NCI-H2107 treated with DMSO at 0.1 percent for 48 hours (cell line): ENCODE measurements at regions not wholly inside any gene's neighbourhood (a gene's known extent, or its start where the extent isn't known, plus 50 kb on each side); places are given as distances from the start of the nearest gene placed in this dataset.
"Not testable (repeated sequence)": the region's sequence is repeated elsewhere in the genome, so short reads cannot be mapped to it uniquely, and the experiment has no call there.

Source experiments
- DNase-seq: peaks from one replicate; lab custom pipeline; 2025; ENCODE audit not compliant: unreplicated experiment; lab: John Stamatoyannopoulos, UW

DNA sequence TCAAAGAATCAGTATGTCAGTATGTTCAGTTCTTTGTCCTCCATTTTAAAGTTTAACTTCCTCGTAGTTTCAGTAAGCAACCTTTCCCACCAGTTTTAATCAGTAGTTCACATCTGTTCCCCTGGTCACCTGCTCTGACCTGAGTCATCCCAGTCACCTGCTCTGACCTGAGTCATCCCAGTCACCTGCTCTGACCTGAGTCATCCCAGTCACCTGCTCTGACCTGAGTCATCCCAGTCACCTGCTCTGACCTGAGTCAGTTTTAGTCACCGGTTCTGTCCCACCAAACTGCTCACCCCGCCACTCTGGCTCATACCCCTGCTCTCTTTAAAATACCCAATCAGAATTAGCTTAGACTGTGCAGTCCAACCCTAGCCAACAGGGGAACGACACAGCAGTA is 180.1 kb upstream of the CNTN6 start:
- not testable (repeated sequence) for DNase-seq

DNA sequence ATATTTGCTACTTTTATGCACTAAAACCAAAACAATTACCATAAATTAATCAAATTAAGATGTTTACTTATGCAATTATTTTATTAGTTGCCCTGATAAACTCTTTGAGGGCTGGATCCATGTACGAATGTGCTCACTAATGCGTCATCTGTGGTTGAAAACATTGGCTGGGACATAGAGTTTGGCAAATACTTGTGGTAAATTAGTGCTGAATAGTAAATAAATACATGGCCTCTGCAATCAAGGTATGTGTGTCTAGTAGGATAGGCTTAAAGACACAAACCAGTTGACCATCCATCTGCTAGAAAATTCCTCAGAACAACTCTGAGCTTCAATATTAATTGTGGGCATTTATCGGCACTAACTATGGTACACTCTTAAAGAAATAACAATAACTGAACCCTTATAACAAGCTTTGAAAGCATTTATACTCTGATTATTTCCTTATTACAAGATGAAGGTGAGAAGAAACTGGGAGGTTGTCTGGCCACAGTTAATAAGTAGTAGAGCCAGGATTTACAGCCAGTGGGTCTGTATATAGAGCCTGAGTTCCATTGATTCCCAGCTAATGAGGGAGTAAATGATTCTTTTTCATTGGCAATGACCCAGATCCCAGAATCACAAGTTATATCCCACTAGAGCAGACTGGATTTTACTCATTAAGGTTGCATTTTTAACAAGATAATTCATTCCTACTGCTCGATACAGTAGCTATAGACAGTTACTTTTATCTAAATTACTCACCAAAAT is 169.5 kb upstream of the CNTN6 start:
- no peak for DNase-seq

DNA sequence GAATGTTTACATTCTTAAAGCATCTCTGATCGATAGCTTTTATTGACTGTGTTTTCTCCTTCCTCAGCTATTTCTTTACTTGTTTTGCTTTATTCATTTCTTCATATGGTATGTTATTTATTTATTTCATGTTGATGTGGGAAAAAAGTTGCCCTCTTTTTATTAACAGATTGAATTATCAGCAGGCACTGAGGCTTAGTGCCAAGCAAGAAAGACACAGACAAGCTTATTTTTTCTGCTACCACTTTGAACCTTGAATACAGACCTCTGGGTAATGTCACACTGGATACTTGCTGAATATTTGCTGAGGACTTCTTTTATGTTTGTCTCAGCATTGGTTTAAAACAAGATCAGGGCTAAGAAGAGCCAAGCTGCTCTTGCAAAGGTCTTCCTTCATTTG is 162.0 kb upstream of the CNTN6 start:
- DNase-seq: no peak

DNA sequence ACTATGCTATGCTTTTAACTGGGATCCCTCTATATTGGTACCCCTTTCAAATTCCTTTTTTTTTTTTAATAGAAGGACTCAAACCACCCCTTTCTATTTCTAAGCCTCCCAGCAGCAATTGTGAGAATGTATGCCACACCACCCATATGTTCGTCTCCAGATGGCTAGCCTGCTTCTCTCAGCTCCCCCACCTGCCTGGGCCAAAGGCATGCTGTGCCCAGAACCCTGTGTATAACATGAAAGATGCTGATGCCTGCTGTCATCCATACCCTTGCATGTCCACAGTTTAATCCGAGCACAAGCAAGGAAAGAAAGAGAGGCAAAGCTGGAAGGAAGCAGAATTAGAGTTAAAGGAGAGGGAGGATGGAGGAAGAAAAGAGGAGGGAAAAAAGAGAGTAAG is 159.5 kb upstream of the CNTN6 start:
- DNase-seq: no peak

DNA sequence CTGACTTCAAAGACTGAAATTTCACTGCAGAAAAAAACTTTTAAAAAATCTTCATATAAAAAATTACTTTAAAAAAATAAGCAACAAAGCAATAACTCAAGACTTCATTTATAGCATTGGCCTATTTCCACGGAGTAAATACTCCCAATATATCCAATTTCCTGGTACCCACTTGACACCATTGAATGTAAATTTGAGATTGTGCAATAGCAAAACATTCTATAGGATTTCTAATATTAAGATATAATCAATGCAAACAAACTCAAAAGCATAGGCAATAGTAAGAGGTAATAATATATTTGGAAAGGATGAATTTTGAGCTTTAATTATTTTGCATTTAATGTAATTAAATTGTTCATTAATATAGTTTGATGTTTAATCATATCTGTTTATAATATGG is 148.0 kb upstream of the CNTN6 start:
- DNase-seq: no peak

DNA sequence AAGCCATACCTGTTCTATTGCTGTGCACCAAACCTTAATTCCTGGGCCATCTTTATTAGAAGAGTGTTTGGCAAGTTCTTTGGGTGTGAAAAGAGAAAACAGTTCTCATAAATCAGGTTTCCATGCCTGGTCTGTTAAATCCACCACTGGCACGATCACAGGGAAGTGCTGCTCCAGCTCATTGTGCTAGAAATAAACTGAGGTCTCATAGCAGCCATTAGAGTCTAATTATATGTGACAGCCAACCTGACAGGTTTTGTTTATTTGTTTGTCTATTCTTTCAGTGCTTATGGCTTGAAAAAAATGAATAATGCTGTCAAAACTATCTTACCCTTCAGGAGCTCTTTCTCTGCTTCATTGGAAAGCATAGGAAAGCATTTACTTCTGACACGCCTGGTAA is 147.1 kb upstream of the CNTN6 start:
- no peak for DNase-seq

DNA sequence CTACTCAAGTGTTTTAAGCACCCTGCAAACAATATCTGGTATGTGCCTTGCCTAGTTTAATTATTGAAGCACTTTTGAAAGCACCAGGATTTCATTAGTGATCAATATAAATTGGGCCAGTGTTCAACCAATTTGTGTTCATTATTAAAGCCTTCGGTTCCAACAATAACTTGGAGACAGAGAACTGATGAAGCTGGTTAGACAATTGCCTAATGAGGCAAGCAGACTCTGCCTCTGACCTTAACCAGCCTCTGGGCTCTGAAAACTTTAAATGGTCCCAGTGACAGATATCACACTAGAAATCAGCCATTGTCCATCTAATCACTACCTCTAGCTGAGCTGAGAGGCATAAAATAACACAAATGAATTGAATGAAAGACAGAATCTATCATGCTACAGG is 139.9 kb upstream of the CNTN6 start:
- no peak for DNase-seq

DNA sequence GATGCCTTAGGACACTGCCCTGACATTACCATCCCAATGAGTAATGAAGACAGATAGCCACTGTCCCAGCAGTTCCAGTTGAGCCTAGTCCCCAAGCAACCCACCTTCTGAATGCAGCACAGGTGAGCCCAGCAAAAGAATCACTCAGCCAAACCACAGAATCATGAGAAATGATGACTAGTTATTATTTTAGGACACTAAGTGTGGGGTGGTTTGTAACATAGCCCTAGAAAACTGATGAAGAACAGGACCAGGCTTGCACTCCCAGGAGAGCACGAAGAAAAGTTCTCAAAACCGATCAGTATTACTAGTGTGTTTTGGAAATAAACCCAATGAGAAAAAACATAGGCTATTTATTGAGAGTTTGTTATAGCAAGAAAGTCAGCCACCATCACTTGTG is 129.6 kb upstream of the CNTN6 start:
- no peak for DNase-seq

DNA sequence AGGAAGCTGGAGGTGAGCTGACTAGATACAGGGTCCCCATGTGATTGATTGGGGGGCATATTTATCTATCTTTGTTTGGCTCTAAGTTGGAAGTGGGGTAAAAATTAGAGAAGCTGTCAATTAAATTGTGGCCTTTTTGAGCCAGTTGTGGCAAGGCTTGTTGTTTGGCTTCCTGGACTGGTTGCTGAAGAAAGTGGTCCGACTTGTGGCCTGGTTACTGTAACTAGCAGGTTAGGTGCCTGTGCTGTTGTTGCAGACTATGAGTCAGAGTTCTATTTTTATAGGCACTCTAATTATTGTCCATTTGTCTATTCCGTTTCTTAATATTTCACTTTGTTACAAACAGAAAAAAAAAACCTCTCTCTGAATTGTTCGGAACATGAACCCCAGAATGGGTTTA is 129.1 kb upstream of the CNTN6 start:
- DNase-seq: no peak

DNA sequence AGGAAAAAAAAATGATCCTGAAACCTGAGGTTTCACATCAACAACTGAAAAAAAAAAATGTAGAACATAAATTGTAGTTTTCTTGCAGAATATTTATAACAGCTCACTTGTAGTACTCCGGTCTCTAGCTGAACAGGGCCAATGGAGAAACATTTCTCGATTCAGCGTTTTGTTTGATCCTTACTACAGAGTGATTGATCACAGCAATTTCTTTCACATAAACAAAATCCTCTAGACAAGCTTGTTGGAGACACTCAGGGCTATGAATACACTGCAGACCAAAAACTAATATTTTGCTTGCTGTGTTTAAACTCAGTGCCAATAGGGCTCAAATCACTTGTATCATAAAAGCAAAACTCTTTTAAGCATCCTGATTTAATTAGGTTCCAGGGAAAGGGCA is 127.0 kb upstream of the CNTN6 start:
- no peak for DNase-seq

DNA sequence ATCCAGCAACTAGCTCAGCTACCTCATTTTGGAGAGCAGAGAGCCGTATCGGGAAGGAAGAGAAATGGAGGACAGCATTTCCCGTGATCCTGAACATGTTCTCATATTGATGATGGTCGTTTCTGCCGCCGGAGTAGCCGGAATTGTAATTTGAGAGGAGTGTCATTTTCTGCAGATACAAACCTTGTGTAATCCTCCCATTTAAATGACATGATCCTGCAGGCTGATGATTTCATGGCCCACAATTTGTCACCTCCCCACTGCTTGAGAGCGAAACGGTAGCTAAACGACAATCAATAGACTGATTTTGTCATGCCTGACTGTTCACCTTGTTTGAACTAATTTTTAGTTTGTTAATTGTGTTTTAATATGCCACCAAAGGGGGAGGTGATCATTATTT is 126.5 kb upstream of the CNTN6 start:
- no peak for DNase-seq

DNA sequence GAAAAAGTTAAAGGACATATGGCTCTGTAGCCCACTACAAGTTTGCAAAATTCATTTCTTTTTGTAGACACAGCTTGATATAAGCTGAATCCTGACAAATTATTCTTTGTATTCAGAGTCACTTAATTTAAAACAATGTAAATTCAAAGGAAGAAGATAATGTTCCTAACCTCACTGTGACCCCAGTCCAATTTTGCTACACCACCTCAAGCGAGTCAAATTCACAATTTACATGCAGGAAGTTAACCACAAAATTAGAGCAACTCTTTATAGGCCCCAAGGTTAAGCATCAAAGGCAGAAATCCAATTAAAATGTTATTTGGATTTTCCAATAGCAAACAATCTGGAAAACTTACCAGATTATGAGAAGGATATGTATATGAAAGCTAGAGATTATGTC is 119.5 kb upstream of the CNTN6 start:
- DNase-seq: no peak

DNA sequence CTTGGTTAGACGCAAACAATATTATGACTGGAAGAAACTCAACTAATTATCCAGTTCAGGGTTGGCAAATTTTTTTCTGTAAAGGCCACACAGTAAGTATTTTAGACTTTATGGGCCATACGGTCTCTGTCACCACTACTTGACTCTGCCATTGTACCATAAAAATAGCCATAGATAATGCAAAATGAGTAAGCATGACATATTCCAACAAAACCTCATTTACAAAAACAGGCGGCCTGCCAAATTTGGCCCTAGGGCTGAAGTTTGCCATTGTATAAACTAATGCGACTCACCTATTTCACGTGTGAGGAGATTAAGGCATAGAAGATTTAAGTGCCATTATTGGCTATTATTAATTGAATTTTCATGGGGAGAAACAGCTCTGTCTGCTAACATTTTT is 116.8 kb upstream of the CNTN6 start:
- DNase-seq: no peak

DNA sequence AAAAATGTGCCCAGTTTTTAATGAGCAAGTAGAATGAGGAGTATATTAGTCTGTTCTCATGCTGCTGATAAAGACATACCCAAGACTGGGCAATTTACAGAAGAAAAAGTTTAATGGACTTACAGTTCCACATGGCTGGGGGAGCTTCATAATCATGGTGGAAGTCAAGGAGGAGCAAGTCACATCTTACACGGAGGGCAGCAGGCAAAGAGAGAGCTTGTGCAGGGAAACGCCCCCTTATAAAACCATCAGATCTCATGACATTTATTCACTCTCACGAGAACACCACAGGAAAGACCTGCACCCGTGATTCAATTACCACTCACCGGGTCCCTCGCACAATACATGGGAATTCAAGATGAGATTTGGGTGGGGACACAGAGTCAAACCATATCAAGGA is 111.7 kb upstream of the CNTN6 start:
- DNase-seq: no peak

DNA sequence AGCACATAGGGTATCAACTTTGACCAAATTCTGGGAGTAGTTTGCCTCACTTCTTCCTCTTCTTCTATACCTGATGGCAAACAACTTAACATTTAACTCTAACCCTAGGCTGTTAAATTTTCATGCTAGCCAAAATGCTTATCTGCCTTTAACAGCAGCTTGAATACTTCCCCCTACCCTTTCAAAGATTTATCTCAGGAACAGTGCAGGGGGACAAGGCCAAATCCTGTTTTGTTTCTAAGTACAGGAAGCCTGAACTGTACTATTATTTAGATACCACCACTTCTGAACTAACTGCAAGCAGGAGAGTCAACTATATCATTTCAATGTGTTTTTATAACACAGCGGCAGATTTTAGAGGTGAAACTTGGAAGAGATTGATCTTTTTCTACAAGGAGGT is 104.0 kb upstream of the CNTN6 start:
- no peak for DNase-seq

DNA sequence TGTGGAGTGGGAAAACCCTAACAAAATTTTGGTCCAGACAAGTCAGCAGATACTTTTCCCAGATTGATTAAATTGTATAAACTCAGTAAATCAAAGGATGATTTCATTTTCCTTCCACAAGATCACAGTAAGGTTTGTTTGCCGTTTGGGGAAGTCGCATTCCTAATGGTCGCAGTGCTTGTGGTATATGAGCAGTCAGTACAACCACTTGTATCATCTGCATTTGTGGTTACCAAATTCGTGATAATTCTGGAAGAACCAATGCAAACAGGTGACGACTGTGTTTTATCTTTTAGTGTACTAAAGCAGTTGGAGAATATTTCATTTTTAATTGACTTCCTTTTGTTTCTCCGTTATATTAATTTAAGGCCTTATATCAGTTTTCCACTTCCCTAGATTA is 100.0 kb upstream of the CNTN6 start:
- no peak for DNase-seq

DNA sequence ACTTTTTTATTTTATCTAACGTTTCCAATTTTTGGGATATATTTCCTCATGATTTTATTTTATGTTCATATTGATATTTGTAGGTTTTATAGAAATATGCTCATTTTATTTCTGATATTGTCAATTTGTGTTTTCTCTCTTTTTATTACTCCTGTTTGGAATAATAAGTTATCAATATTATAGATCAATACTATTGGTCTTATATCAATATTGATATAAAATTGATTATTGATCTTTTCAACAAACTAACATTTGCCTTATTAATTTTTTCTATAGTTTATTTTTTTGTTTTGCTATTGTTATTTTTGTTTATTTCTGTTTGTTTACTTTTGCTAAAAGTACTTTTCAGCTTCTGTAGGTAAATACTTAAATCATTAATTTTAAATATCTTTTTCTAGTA is 90.8 kb upstream of the CNTN6 start:
- DNase-seq: no peak

DNA sequence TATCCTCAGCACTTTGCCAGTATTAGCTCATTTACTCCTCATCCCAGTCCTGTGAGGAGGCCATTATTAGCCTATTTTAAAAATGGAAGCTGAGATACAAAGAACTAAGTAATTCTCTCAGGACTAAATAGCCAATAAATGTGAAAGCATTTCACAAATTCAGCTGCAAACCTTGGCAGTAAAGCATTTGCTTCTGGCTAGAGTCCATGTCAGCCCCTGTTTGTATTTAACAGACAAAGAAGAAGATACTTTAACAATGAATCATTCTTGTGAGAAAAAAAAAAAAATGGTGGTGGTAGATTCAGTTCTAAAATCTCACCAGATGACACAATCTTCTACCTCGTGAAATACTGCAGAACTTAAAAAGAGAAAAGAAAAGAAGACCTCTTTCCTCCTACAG is 85.0 kb upstream of the CNTN6 start:
- DNase-seq: no peak

DNA sequence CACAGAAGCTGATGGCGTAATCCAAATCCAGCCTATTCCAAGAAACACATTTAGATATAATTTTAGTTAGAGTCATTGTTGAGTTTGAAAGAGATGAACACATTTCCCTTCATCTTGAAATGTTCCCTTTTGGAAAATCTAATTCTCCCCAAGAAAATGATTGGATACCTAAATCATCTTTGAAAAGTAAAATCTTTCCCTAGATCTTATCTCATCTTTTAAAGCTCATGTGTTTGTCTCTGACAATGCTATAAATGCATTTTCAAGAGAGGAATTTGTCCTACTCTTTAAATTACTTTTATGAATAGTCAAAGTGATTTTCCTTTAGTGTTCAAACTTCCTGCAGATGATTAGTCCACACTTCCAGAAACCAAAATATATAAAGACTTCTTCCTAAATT is 82.6 kb upstream of the CNTN6 start:
- DNase-seq: no peak

DNA sequence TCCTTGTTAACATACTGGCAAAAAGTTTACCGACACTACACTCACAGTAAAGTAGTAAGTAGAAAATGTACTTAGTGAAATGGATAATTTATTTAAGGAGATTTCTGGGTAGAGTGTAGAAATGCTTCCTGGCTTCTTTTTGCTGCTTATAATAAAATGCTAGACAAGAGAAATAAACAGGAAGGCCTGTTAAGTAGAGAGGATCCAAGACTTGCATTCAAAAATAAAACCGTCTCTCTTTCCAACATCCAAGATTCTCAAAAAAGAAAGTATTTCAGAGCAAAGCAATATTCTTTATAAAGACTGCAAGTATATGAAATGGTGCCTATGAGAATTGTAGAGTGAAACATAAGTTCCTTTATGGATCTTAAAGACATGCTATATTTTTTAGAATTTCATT is 77.0 kb upstream of the CNTN6 start:
- no peak for DNase-seq

DNA sequence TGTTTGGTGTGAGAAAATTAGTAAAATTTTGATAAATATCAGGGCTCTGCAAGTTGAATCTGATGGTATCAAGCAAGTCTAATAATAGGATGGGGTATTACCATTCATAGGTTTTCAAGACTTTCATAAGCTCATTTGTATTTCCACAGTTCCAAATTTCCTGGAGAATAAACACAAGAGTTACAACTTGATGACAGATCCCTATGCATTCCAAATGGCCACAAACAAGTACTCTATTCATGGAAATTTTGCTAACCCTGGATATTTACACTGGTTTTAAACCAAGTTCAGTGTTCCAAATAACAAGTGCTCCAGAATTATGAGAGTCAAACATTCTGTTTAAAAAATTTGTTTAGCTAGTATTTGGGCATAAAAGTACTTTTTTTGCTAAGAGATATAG is 75.0 kb upstream of the CNTN6 start:
- DNase-seq: no peak

DNA sequence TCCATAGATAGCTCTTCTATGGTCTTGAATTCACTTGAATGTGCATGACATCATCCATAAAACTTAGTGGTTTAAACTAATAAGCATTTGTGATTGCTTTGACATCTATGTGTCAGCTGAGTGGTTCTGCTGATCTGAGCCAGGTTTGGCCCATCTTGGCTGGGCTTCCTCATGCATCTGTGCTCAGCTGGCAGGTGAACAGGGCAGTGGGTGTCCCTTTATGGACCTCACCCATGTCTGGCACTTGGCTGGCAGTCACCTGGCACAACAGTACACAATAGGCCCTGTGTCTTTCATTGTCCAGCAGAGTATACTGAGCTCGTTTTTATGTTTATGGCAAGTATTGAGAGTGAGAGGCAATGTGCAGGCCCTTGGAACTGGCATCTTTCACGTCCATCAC is 73.7 kb upstream of the CNTN6 start:
- DNase-seq: no peak

DNA sequence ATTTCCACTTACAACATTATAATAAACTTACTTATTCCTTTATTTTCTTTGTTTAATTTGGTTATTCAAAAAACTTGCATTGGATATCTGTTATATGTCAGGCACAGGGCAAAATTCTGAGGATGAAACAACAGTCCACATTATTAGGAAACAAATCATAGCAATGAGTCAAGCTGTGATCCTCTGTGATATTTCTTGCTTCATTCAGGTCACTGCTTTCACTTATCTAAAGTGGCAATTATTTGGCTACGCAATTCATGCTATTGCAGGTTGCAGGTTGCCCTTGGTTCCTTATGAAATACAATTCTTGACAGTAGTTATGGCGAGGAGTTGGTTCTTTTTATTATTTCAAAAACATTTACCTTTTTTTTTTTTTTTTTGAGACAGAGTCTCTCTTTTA is 66.4 kb upstream of the CNTN6 start:
- DNase-seq: no peak
